ENCODE measurements at regions not wholly inside any gene's neighbourhood (a gene's known extent, or its start where the extent isn't known, plus 50 kb on each side); places are given as distances from the start of the nearest gene placed in this dataset.
A peak's percentile ranks its signal among the peaks of the same experiment; 100 is the strongest.
"Not testable (repeated sequence)": the region's sequence is repeated elsewhere in the genome, so short reads cannot be mapped to it uniquely, and the experiment has no call there.

DNA sequence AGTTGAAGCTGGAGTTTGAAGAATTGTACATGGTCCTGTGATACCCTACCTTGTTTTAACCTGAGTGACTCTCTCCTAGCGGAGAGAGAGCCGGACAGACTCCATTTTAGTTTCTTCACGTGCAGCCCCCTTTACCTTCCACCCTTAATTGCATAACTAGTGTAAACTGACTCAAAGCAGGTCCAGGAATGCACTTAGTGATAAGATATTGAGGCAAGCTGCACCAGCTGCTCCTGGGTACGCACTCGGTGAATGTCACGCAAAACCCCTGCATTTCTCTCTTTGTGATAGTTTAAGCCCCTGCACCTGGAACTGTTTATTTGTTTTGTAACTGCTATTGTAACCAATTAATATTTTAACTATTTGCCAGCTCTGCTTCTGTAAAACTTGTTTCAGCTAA lies 1620.5 kb downstream of the SPATA31A7 start:
- H3K4me1 ChIP-seq; H3K36me3 ChIP-seq; H3K27ac ChIP-seq; intact Hi-C loops (cut with DNase I); H3K4me3 ChIP-seq (replicated peaks in 1 of 3); DNase-seq; H3K27me3 ChIP-seq; H3K9me3 ChIP-seq: not testable (repeated sequence)
- WGBS, 2 donors = 78 to 84% methylated on average over 6 of the region's 6 CpGs

DNA sequence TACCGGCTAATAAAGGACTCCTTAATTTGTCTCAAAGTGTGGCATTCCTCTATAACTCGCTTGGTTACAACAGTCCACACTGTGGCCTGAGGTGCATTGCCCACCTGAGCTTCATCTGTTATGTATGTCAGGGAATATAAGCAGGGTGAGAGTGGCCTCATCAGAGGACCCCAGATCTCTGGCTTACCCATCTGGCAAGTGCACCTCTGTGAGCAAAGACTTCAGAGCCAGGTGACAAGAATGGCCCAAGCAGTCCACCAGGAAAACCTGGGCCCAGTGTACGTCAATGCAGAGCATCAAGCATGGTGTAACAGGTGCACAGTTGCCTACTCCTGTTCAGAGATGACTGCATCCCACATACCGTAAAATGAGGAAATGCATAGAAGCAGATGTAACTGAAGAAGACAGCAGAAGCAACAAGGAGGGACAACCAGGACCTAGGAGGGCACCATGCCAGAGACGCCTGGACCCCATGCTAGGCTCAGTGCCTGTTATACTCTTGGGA lies 1621.0 kb downstream of the SPATA31A7 start:
- H3K36me3 ChIP-seq; H3K27ac ChIP-seq; DNase-seq; H3K9me3 ChIP-seq; H3K4me3 ChIP-seq (replicated peaks in 1 of 3); H3K27me3 ChIP-seq; H3K4me1 ChIP-seq; intact Hi-C loops (cut with DNase I): not testable (repeated sequence)
- 80 to 87% methylated on average over 5 of the region's 5 CpGs for WGBS, 2 donors

DNA sequence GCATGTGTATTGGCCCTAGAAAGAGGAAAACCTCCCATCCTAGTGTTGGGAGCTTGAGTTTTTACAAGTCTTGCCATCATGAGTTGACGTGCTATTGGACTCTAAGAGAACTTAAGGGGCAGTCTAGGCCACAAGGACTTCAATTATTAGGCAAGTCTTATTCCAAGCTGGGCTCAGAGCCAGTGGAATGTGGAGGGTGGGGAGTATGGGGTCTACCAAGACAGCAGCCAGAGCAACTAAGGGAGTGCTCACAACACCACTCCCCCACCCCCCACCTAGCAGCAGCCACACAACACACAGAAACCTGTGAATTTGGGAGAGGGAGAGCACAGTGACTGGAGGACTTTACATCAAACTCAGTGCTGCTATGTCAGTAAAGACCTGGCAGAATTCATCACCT lies 1625.6 kb downstream of the SPATA31A7 start:
- H3K27me3 ChIP-seq; intact Hi-C loops (cut with DNase I); H3K9me3 ChIP-seq; H3K27ac ChIP-seq; H3K36me3 ChIP-seq; H3K4me3 ChIP-seq (replicated peaks in 1 of 3); H3K4me1 ChIP-seq: not testable (repeated sequence)
- 43 to 56% methylated on average over 1 of the region's 1 CpG for WGBS, 2 donors
- peak in 1 of 2 donors; percentile 18 for DNase-seq

DNA sequence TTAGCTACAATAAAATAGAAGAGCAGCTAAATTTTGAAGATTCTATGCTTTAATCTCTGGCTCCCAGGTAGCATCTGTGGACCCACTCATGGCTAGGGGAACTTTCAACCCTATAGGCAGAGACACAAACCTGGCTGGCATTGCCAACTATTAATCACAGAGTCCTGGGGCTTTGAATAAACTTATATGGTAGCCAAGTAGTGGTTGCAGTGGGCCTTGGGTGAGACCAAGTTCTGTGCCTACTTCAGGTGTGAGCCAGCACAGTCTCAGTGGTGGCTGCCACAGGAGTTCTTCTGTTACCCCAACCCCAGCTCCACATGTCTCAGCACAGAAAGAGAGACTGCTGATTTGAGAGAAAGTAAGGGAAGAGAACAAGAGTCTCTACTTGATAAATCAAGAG lies 1626.5 kb downstream of the SPATA31A7 start:
- H3K27me3 ChIP-seq; H3K27ac ChIP-seq; H3K4me1 ChIP-seq; H3K9me3 ChIP-seq; H3K4me3 ChIP-seq (replicated peaks in 1 of 3); intact Hi-C loops (cut with DNase I); H3K36me3 ChIP-seq: not testable (repeated sequence)
- peak in 1 of 2 donors; percentile 6 for DNase-seq

DNA sequence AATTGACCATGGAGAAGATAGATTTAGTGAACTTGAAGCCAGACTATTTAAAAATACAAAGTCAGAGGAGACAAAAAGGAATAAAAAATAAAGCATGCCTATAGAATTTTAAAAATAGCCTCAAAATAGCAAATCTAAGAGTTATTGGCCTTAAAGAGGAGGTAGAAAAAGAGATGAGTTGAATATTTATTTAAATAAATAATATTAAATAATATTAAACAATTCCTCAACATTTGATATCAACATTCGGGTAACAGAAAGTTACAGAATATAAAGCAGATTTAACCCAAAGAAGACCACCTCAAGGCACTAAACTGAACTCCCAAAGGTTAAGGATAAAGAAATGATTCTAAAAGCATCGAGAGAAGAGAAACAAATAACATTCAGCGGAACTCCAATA lies 1627.4 kb downstream of the SPATA31A7 start:
- H3K4me1 ChIP-seq; DNase-seq; H3K36me3 ChIP-seq; H3K27me3 ChIP-seq; H3K4me3 ChIP-seq (replicated peaks in 1 of 3); H3K27ac ChIP-seq; H3K9me3 ChIP-seq; intact Hi-C loops (cut with DNase I): not testable (repeated sequence)
- 77 to 88% methylated on average over 3 of the region's 3 CpGs for WGBS, 2 donors

DNA sequence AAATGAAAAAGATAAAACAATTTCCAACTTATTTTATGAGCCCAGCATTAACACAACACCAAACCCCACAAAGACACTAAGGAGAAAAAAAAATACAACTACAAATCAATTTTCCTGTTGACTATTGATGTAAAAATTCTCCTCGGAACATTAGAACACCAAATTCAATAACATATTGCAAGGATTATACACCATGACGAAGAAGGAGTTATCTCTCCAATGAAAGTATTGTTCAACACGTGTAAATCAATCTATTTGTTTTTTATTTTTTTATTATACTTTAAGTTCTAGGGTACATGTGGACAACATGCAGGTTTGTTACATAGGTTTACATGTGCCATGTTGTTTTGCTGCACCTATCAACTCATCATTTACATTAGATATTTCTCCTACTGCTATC lies 1632.3 kb downstream of the SPATA31A7 start:
- DNase-seq; H3K4me1 ChIP-seq; H3K36me3 ChIP-seq; intact Hi-C loops (cut with DNase I); H3K4me3 ChIP-seq (replicated peaks in 1 of 3); H3K27ac ChIP-seq; H3K27me3 ChIP-seq; H3K9me3 ChIP-seq: not testable (repeated sequence)
- 56% methylated on average over 3 of the region's 3 CpGs for WGBS, 2 donors

DNA sequence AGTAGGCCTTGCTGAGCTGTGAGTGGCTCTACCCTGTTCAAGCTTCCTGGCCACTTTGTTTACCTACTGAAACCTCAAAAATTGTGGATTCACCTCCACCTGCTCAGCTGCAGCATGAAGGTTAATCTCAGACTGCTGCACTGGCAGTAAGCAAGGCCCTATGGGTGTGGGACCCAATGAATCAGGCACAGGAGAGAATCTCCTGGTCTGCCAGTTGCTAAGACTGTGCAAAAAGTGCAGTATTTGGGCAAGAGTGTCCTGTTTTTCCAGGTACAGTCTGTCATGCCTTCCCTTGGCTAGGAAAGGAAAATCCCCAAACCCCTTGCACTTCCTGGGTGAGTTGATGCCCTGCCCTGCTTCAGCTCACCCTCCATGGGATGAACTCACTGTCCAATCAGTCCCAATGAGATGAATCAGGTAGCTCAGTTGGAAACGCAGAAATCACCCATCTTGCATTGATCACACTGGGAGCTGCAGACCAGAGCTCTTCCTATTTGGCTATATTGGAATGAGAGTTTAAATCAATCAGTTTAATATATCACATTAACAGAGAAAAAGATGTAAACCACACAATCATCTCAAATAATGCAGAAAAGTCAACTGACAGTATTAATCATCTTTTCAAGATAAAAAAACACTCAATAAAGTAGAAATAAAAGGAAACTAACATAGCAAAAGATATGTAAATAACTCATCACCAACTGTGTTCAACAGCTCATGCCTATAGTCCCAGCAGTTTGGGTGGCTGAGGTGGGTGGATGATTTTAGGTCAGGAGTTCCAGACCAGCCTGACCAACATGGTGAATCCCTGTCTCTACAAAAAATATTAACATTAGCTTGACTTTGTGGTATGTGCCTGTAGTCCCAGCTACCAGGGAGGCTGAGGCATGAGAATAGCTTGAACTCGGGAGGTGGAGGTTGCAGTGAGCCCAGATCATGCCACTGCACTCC lies 1638.4 kb downstream of the SPATA31A7 start:
- intact Hi-C loops (cut with DNase I); DNase-seq; H3K36me3 ChIP-seq; H3K9me3 ChIP-seq; H3K27ac ChIP-seq; H3K4me1 ChIP-seq; H3K4me3 ChIP-seq (replicated peaks in 1 of 3); H3K27me3 ChIP-seq: not testable (repeated sequence)
- WGBS, 2 donors = 65 to 86% methylated on average over 1 to 2 of the region's 2 CpGs

DNA sequence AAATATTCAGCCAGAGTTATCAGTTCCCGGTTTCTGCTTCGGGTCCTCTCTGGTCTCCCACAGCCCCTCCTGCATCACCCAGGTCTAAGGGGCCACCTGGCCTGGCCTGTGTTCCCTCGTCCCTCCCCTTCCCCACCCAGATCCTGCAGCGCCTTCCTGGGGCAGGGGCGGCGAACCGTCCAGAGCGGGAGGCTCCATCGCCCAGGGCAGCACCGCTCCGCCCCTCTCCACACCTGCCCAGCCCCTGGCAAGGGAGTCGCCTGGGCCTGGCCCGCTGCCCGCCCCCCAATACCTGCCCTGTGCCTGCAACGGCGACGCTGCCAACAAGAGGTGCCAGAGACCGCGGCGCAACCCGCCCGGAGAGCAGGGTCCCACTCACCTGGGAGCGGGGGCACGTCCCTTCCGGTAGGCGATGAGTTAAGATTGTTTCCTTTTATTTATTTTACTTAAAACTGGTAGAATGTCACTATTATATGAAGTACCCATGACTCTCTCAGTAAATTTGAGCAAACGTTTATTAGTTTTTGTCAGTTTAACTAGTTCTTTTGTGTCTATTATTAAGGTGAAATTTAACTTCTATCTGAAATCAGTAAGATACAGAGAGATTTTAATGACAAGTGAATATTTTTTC lies 1641.1 kb downstream of the SPATA31A7 start:
- 11 to 24% methylated on average over 24 to 25 of the region's 27 CpGs for WGBS, 2 donors
- intact Hi-C loops (cut with DNase I) = not testable (repeated sequence)
- DNase-seq = peak; percentile 17 to 53

DNA sequence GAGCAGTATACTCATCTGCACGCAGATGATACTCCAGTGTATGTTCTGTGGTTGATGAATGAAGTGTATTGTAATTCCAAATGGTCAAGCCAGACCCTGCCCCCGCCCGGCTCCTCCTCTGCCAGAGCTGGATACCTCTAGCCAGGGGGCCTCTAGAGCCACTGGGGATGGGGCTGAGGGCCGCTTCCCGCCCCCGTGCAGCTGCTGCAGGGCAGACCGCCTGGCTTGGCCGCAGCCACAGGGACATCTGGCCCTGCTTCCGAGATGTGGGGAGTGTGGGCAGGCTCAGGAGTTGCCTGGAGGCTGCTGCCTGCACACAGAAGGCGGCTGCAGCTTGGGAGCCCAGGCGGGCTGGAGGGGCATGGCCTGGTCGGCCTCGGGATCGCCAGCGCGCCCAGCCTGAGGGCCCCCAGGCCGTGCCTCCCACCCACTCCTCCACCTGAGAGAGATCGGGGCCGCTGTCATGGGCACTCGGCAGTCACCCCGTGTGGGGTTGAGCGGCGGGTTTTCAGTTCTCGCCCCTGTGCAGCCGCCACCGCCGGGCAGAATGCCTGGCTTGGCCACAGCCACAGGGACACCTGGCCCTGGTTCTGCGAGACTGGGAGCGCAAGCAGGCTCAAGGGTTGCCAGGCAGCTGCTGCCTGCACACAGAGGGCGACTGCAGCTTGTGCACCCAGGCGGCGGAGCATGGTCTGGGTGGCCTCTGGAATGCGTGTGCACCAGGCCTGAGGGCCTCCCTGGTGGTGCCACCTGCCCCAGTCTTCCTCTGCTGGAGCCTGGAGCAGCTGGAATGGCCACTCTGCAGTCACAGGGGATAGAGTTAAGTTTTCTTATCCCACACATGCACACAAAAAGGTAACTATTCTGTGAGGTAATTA lies 1643.7 kb downstream of the SPATA31A7 start:
- DNase-seq; H3K4me3 ChIP-seq (replicated peaks in 1 of 3); H3K27ac ChIP-seq; intact Hi-C loops (cut with DNase I); H3K36me3 ChIP-seq; H3K27me3 ChIP-seq; H3K9me3 ChIP-seq: not testable (repeated sequence)
- 36 to 62% methylated on average over 6 to 11 of the region's 33 CpGs for WGBS, 2 donors
- H3K4me1 ChIP-seq = peaks cover 5 to 11% of the 10 kb centered on the region in 2 donors

More for the DNA sequence above, 1641.1 kb downstream of the SPATA31A7 start:
- H3K4me1 ChIP-seq; H3K27me3 ChIP-seq; H3K27ac ChIP-seq; H3K9me3 ChIP-seq; H3K4me3 ChIP-seq (replicated peaks in 1 of 3); H3K36me3 ChIP-seq: not testable (repeated sequence)

DNA sequence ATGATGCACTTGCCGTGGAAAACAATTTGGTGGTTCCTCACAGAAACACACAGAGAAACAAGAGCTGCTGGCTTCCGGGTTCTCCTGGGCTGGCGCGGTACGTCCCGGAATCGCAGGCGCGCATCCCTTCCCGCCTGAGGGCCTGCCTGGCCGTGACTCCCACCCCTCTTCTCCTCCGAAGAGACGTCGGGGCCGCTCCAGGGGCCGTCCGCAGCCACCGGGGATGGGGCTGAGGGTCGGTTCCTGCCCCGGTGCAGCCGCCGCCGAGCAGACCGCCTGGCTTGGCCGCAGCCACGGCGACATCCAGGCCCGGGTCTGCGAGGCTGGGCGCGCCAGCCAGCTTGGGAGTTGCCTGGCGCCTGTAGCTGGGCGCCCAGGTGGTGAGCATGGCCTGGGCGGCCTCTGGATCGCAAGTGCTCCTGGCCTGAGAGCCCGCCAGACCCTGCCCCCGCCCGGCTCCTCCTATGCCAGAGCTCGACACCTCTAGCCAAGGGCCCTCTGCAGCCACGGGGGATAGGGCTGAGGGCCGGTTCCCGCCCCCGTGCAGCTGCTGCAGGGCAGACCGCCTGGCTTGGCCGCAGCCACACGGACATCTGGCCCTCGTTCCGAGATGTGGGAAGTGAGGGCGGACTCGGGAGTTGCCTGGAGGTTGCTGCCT lies 1647.5 kb downstream of the SPATA31A7 start:
- H3K27me3 ChIP-seq; intact Hi-C loops (cut with DNase I); H3K9me3 ChIP-seq; H3K4me1 ChIP-seq; H3K36me3 ChIP-seq: not testable (repeated sequence)
- Histone ChIP-seq H3K27ac (peak overlapping the region; percentile 53 to 69 (median 64)), H3K4me3 (replicated peaks in 1 of 3) (peak overlapping the region in 1 of 3 donors; percentile 35)
- 2% methylated on average over 24 to 31 of the region's 50 CpGs for WGBS, 2 donors
- DNase-seq = peak; percentile 39 to 51
